ENCODE measurements at regions not wholly inside any gene's neighbourhood (a gene's known extent, or its start where the extent isn't known, plus 50 kb on each side); places are given as distances from the start of the nearest gene placed in this dataset.

- no peak overlapping the region for H3K27ac Mint-ChIP-seq (ENCODE audit: unreplicated experiment)
- no peaks in the 10 kb centered on the region for H3K36me3 Mint-ChIP-seq (ENCODE audit: insufficient read depth, unreplicated experiment)
- peaks cover 5% of the 10 kb centered on the region for H3K9me3 Mint-ChIP-seq (ENCODE audit: unreplicated experiment)
- no TSS peak for BruUV-seq (replicated peaks)
- intact Hi-C loops (cut with micrococcal nuclease; ENCODE audit: unreplicated experiment): no loop called here
- TF ChIP-seq CTCF (IDR thresholded peaks at IDR 0.05; ENCODE audit: insufficient read depth in 1 of 2, low read depth in 1 of 2, low read length in 1 of 2, severe bottlenecking in 1 of 2, unreplicated experiment in 1 of 2): no peak
- no peak overlapping the region for H3K4me3 Mint-ChIP-seq (ENCODE audit: unreplicated experiment)
- ChIA-PET CTCF (no interaction called here), POLR2A (no interaction called here)
- DNase-seq: no peak
- H3K27me3 Mint-ChIP-seq (ENCODE audit: insufficient read depth, unreplicated experiment): peaks cover 10% of the 10 kb centered on the region
- Histone ChIP-seq H3K4me1 (0 out of 2 replicates have a peak, but pooled peaks cover 4% of the 10 kb centered on the region), H3K36me3 (ENCODE audit: control insufficient read depth, insufficient read depth, low read length) (no peaks in the 10 kb centered on the region), H3K27me3 (replicated peaks; ENCODE audit: control insufficient read depth, insufficient read depth, low read length) (no peaks in the 10 kb centered on the region; the same call in 1 of the 2 replicates), H3K9me3 (no peaks in the 10 kb centered on the region), H3K4me3 (ENCODE audit: low read depth, low read length) (no peak overlapping the region)
- H3K4me1 Mint-ChIP-seq (ENCODE audit: low read depth, unreplicated experiment): no peaks in the 10 kb centered on the region
Measured at GRCh38 chr4:24392613-24393012, 191.7 kb downstream of the DHX15 start.

- no peak for TF ChIP-seq CTCF (IDR thresholded peaks at IDR 0.05; ENCODE audit: insufficient read depth in 1 of 2, low read depth in 1 of 2, low read length in 1 of 2, severe bottlenecking in 1 of 2, unreplicated experiment in 1 of 2)
- intact Hi-C loops (cut with micrococcal nuclease; ENCODE audit: unreplicated experiment): loop anchor here (10.0 kb wide), 1 partner anchor 1238 kb away; no protein-coding TSS in a partner anchor
- ChIA-PET CTCF (no interaction called here), POLR2A (no interaction called here)
- Mint-ChIP-seq H3K9me3 (ENCODE audit: unreplicated experiment) (peaks cover 33% of the 10 kb centered on the region), H3K36me3 (ENCODE audit: insufficient read depth, unreplicated experiment) (no peaks in the 10 kb centered on the region), H3K4me1 (ENCODE audit: low read depth, unreplicated experiment) (no peaks in the 10 kb centered on the region), H3K4me3 (ENCODE audit: unreplicated experiment) (no peak overlapping the region), H3K27me3 (ENCODE audit: insufficient read depth, unreplicated experiment) (peaks cover 12% of the 10 kb centered on the region), H3K27ac (ENCODE audit: unreplicated experiment) (no peak overlapping the region)
- Histone ChIP-seq H3K36me3 (ENCODE audit: control insufficient read depth, insufficient read depth, low read length) (no peaks in the 10 kb centered on the region), H3K4me3 (ENCODE audit: low read depth, low read length) (no peak overlapping the region), H3K27me3 (replicated peaks; ENCODE audit: control insufficient read depth, insufficient read depth, low read length) (no peaks in the 10 kb centered on the region), H3K9me3 (no peaks in the 10 kb centered on the region), H3K4me1 (no peaks in the 10 kb centered on the region)
- BruUV-seq (replicated peaks): no TSS peak
- no peak for DNase-seq
Measured at GRCh38 chr4:24382381-24382780, 202.0 kb downstream of the DHX15 start.

GRCh38 chr4:24380957-24381665 is 203.2 kb downstream of the DHX15 start:
- Mint-ChIP-seq H3K36me3 (ENCODE audit: insufficient read depth, unreplicated experiment) (no peaks in the 10 kb centered on the region), H3K4me3 (ENCODE audit: unreplicated experiment) (no peak overlapping the region), H3K9me3 (ENCODE audit: unreplicated experiment) (peaks cover 33% of the 10 kb centered on the region), H3K27ac (ENCODE audit: unreplicated experiment) (no peak overlapping the region), H3K4me1 (ENCODE audit: low read depth, unreplicated experiment) (no peaks in the 10 kb centered on the region), H3K27me3 (ENCODE audit: insufficient read depth, unreplicated experiment) (peaks cover 12% of the 10 kb centered on the region)
- BruUV-seq (replicated peaks): no TSS peak
- H3K27me3 ChIP-seq (replicated peaks; ENCODE audit: control insufficient read depth, insufficient read depth, low read length): no peaks in the 10 kb centered on the region
- TF ChIP-seq CTCF (IDR thresholded peaks at IDR 0.05; ENCODE audit: insufficient read depth in 1 of 2, low read depth in 1 of 2, low read length in 1 of 2, severe bottlenecking in 1 of 2, unreplicated experiment in 1 of 2): no peak
- H3K4me1 ChIP-seq: no peaks in the 10 kb centered on the region
- POLR2A ChIA-PET: no interaction called here
- no peak overlapping the region for H3K4me3 ChIP-seq (ENCODE audit: low read depth, low read length)
- CTCF ChIA-PET: no interaction called here
- DNase-seq: no peak
- H3K9me3 ChIP-seq: no peaks in the 10 kb centered on the region
- intact Hi-C loops (cut with micrococcal nuclease; ENCODE audit: unreplicated experiment): loop anchor here (10.0 kb wide), 1 partner anchor 1236 kb away; no protein-coding TSS in a partner anchor
- H3K36me3 ChIP-seq (ENCODE audit: control insufficient read depth, insufficient read depth, low read length): no peaks in the 10 kb centered on the region
